ENCODE measurements at regions not wholly inside any gene's neighbourhood (a gene's known extent, or its start where the extent isn't known, plus 50 kb on each side); places are given as distances from the start of the nearest gene placed in this dataset.
A peak's percentile ranks its signal among the peaks of the same experiment; 100 is the strongest.

DNA sequence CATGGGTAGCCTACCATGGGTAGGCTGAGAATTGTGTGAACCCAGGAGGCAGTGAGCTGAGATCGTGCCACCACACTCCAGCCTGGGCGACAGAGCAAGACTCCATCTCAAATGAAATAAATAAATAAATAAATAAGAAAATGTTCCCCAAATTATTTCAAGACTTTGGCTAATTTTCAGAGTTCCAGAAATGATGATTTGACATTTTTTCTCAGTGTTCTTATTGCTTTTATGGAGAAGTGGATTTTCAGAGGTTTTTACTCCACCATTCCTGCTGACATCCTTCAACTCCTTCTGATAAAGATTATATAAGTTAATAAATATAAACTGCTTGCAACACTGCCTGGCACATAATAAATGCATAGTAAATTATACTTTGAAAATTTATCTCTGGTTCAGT, 80.4 kb upstream of the PRKCQ start:
- Mint-ChIP-seq H3K36me3 (peaks cover 6% of the 10 kb centered on the region), H3K27me3 (peaks cover 16% of the 10 kb centered on the region), H3K4me1 (peaks cover 6% of the 10 kb centered on the region), H3K4me3 (no peak overlapping the region), H3K9me3 (ENCODE audit: low read depth) (no peaks in the 10 kb centered on the region), H3K27ac (no peak overlapping the region)
- no peak for DNase-seq
- no peak for ATAC-seq
- CTCF ChIA-PET: interaction anchor here (1.0 to 2.4 kb wide), 3 partner anchors 10 to 214 kb away, joined by 4 to 6 read pairs (median 5); no protein-coding TSS in a partner anchor

DNA sequence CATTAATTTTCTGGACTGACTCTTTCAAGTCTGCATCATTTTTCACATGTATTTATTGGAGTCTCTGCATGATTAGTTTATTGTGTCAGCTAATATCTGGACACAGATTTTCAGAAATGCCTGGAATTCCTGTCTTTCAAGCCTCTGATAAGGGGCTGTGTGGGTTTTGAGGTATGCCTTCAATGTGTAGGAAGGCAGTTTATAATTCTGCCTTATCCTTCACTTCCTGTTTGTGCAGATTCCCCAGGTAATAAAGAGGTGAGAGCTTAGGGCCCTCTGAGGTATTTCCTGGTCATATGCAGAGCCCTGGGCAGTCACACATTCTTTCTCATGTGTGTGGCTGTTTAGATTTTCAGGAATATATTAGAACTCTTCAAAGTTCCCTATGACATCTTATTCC, 79.4 kb upstream of the PRKCQ start:
- ATAC-seq: no peak
- CTCF ChIA-PET: interaction anchor here (1.0 to 2.4 kb wide), 2 partner anchors 12 to 213 kb away, joined by 5 to 6 read pairs; no protein-coding TSS in a partner anchor

DNA sequence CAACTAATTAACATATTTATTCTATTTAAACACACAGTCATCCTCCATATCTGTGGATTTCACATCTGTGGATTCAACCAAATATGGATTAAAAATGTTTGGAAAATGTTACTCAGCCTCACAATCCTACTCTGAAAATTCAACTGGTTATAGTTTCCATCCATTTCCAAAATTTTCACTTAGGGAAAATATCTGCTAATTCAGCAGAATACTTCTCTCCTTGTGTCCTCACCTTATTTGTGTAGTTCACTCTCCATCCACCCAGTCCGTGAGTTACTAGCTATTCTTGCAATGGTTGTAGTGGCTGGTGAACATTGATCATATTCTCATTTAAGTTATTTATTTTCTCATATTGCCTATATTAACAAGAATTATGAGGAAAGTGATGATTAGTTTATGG, 77.6 kb upstream of the PRKCQ start:
- H3K4me3 Mint-ChIP-seq: no peak overlapping the region
- H3K27ac Mint-ChIP-seq: no peak overlapping the region
- H3K4me1 Mint-ChIP-seq: peaks cover 9% of the 10 kb centered on the region
- CTCF ChIA-PET: interaction anchor here (0.7 to 1.8 kb wide), 3 partner anchors 10 to 77 kb away, joined by 3 to 5 read pairs (median 4); no protein-coding TSS in a partner anchor
- peaks cover 4% of the 10 kb centered on the region for H3K36me3 Mint-ChIP-seq
- H3K9me3 Mint-ChIP-seq (ENCODE audit: low read depth): no peaks in the 10 kb centered on the region
- ATAC-seq: no peak
- H3K27me3 Mint-ChIP-seq: peaks cover 26% of the 10 kb centered on the region
- no peak for DNase-seq

More for the DNA sequence above, 79.4 kb upstream of the PRKCQ start:
- Mint-ChIP-seq H3K27ac (no peak overlapping the region), H3K27me3 (peaks cover 16% of the 10 kb centered on the region), H3K36me3 (peaks cover 6% of the 10 kb centered on the region), H3K9me3 (ENCODE audit: low read depth) (no peaks in the 10 kb centered on the region), H3K4me3 (no peak overlapping the region), H3K4me1 (peaks cover 4% of the 10 kb centered on the region)
- DNase-seq: no peak

DNA sequence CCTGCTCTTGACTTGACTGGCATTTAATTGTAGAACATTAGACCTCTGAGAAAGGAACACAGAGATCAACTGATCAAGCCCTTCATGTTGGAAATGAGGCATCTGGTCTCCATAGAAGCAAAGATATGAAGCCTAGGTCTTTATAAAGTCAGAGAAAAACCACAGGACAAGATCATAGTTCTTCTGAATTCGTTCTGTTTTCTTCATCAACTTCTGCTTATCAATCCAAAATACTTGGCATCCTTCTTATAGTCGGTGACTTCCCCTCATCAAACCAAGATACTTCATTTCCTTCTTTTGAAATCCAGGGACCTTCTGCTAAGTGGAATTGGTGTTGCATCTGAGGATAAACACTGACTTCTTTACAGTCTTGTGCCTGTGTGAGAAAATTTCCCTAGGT, 77.1 kb upstream of the PRKCQ start:
- Mint-ChIP-seq H3K27me3 (peaks cover 26% of the 10 kb centered on the region), H3K36me3 (peaks cover 4% of the 10 kb centered on the region), H3K4me3 (no peak overlapping the region), H3K9me3 (ENCODE audit: low read depth) (no peaks in the 10 kb centered on the region), H3K27ac (no peak overlapping the region), H3K4me1 (peaks cover 9% of the 10 kb centered on the region)
- ATAC-seq: no peak
- CTCF ChIA-PET: interaction anchor here (0.7 to 1.8 kb wide), 3 partner anchors 9 to 76 kb away, joined by 3 to 5 read pairs (median 4); no protein-coding TSS in a partner anchor
- no peak for DNase-seq

DNA sequence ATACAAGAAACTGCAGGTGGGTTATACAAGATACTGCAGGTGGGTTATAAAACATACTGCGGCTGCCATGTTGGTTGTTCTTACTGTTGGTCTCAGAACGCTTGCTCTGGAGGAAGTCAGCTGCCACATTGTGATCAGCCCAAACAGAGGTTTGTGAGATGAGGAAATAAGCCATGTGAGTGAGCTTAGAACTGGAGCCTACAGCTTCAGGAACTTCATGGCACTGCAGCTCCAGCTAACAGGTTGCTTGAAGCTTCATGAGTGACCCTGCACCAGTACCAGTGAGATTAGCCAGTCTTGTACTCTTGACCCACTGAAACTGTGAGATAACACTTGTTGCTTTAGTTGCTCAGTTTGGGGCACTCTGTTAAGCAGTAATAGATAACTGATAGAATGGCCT, 74.5 kb upstream of the PRKCQ start:
- H3K36me3 Mint-ChIP-seq: peaks cover 4% of the 10 kb centered on the region
- no peak for ATAC-seq
- DNase-seq: no peak
- peaks cover 26% of the 10 kb centered on the region for H3K27me3 Mint-ChIP-seq
- no peak overlapping the region for H3K4me3 Mint-ChIP-seq
- CTCF ChIA-PET: interaction anchor here (1.4 to 1.5 kb wide), 3 partner anchors 11 to 72 kb away, joined by 3 to 5 read pairs (median 4); no protein-coding TSS in a partner anchor
- no peaks in the 10 kb centered on the region for H3K9me3 Mint-ChIP-seq (ENCODE audit: low read depth)
- no peak overlapping the region for H3K27ac Mint-ChIP-seq
- H3K4me1 Mint-ChIP-seq: peaks cover 9% of the 10 kb centered on the region

DNA sequence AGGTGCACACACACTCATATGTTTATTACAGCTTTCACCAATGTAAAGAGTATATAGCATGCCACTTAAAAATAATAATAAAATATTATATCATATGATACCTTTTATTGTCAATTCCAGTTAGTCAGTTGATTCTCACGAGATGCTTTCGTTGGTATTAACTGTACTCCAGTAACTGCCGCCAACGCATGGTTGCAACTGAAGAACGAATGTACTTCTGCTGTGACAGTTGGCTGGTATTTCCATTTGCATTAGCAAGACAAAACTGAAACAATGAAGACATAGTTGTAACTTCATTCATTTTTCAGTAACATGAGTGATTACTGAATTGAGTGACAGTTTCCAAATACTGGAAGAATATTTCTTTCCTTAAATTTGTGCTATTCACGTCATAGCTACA, 70.5 kb upstream of the PRKCQ start:
- Mint-ChIP-seq H3K27ac (no peak overlapping the region), H3K36me3 (peaks cover 1% of the 10 kb centered on the region), H3K4me1 (peaks cover 26% of the 10 kb centered on the region), H3K27me3 (peaks cover 9% of the 10 kb centered on the region), H3K4me3 (no peak overlapping the region), H3K9me3 (ENCODE audit: low read depth) (no peaks in the 10 kb centered on the region)
- ATAC-seq (no peak), DNase-seq (no peak)
- CTCF ChIA-PET: interaction anchor here (1.0 to 1.3 kb wide), 2 partner anchors 16 to 205 kb away, joined by 3 read pairs; no protein-coding TSS in a partner anchor

DNA sequence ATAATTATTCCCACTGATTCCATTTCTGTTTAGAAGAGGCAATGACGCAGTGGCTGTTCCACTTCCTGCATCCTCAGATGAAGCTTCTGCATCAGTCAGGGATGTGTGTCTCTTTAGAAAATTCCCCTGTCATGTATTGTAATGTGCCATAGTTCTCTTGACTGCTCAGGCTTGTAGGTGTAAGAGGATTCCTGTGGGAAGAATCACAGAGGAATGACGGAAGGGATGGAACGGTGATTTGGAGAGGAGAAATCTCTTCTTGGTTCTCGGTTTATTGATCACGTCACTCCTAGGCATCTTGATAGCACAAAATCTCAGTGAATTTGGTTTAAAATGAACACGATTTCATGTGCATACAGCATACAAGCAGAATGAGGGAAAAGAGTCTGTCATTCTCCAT, 69.8 kb upstream of the PRKCQ start:
- DNase-seq (no peak), ATAC-seq (no peak)
- Mint-ChIP-seq H3K4me1 (peaks cover 32% of the 10 kb centered on the region), H3K4me3 (no peak overlapping the region), H3K36me3 (peaks cover 1% of the 10 kb centered on the region), H3K9me3 (ENCODE audit: low read depth) (no peaks in the 10 kb centered on the region), H3K27ac (no peak overlapping the region), H3K27me3 (peaks cover 9% of the 10 kb centered on the region)
- CTCF ChIA-PET: interaction anchor here (1.0 to 2.6 kb wide), 2 partner anchors 16 to 70 kb away, joined by 3 to 56 read pairs; partner anchors contain the start of gene PRKCQ

DNA sequence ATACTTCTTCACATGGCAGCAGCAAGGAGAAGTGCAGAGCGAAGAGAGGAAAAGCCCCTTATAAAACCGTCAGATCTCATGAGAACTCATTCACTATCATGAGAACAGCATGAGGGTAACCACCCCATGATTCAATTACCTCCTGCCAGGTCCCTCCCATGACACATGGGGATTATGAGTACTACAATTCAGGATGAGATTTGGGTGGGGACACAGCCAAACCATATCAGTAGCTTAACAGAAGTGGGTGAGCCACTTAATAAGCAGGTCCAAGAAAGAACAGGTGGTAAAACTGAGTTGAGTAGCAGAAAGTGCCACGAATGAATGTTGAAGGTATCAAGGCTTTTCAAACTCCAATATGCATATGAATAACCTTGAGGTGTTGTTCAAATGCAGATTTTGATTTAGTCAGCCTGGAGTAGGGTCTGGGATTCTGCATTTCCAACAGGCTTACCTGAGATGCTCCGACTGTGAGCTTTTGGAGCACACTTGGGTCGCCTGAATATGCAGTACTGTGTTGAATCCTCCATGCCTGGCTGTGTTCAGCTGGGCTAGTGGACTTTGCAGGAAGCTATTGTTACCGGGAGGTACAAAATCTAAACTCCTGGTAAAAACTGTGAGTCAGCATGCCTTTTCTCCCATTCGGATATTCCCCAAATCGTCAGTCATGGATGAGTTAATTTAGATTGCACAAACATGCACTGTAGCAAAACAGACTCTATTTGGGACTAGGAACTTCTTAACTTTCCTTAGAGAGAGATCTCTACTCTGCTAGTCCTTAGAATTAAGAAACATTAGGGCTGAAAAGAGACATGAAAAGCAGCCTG, 69.0 kb upstream of the PRKCQ start:
- H3K27ac Mint-ChIP-seq: no peak overlapping the region
- H3K27me3 Mint-ChIP-seq: peaks cover 9% of the 10 kb centered on the region
- no peak overlapping the region for H3K4me3 Mint-ChIP-seq
- peaks cover 1% of the 10 kb centered on the region for H3K36me3 Mint-ChIP-seq
- ATAC-seq: no peak
- DNase-seq: no peak
- peaks cover 37% of the 10 kb centered on the region for H3K4me1 Mint-ChIP-seq
- H3K9me3 Mint-ChIP-seq (ENCODE audit: low read depth): no peaks in the 10 kb centered on the region
- CTCF ChIA-PET: interaction anchor here (1.0 to 2.6 kb wide), 9 partner anchors 9 to 175 kb away, joined by 3 to 56 read pairs (median 4); partner anchors contain the start of gene PRKCQ

DNA sequence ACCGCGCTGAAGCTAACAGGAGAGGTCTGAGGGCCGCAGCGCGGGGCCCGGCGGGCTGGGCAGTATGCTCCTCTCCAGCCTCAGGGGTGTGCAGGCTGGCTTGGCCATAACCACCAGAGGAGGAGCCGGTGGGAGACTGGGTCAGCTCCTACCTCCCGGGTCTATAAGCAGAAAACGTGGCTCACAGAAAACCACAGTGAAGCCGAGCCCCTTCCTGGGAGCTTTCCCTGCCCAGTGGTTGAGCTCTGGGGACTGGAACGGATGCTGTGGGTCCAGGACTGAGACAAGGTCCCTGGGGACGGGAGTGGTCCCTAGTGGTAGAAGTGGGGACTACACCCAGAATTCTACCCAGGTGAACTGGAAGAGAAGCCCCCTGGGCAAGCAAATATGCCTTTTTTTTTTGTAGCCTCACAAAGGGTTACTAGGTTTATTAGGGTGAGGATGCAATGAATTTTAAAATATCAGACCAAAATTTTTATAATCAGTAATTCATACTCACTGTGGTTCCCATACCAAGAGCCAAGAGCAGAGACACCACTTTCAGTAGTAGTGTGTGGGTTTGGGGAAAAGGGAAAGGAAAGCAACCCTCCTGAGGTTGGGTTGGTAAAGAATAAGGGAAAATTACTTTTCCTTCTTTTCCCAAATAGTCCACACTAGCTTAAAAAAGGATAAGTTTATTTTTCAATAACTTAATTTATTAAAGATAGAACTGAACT, 67.9 kb upstream of the PRKCQ start:
- Mint-ChIP-seq H3K27ac (no peak overlapping the region), H3K36me3 (peaks cover 1% of the 10 kb centered on the region), H3K27me3 (no peaks in the 10 kb centered on the region), H3K9me3 (ENCODE audit: low read depth) (no peaks in the 10 kb centered on the region), H3K4me3 (no peak overlapping the region), H3K4me1 (peaks cover 43% of the 10 kb centered on the region)
- DNase-seq (peak; percentile 85), ATAC-seq (peak; percentile 87)
- CTCF ChIA-PET: interaction anchor here (0.6 to 2.6 kb wide), 36 partner anchors 8 to 763 kb away, joined by 3 to 56 read pairs (median 4); partner anchors contain the start of genes PRKCQ and SFMBT2

DNA sequence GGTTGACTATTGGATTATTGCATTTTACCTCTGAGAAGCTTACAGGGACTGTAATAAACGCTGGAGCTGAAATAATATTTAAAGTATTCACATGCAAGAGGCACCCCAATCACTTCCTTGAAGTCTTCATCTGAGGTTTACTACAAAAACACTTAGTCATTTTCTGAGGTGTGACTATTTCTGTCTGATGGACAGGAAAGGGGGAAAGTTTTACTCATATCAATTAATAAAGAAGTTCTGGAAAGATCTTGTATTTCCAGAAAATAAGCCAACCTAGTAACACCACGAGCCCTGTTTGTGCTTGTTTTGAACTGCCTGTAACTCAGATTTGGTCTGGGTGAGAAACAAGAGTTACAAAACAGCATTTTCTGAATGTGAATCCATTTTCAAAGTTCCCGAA, 63.9 kb upstream of the PRKCQ start:
- ATAC-seq (peak; percentile 62), DNase-seq (no peak)
- H3K27me3 Mint-ChIP-seq: no peaks in the 10 kb centered on the region
- H3K27ac Mint-ChIP-seq: peak overlapping the region; percentile 68
- CTCF ChIA-PET: interaction anchor here (1.0 to 3.5 kb wide), 9 partner anchors 10 to 228 kb away, joined by 3 to 12 read pairs (median 4); partner anchors contain the start of gene PRKCQ
- no peak overlapping the region for H3K4me3 Mint-ChIP-seq
- peaks cover 50% of the 10 kb centered on the region for H3K4me1 Mint-ChIP-seq
- peaks cover 3% of the 10 kb centered on the region for H3K9me3 Mint-ChIP-seq (ENCODE audit: low read depth)
- H3K36me3 Mint-ChIP-seq: peaks cover 3% of the 10 kb centered on the region

DNA sequence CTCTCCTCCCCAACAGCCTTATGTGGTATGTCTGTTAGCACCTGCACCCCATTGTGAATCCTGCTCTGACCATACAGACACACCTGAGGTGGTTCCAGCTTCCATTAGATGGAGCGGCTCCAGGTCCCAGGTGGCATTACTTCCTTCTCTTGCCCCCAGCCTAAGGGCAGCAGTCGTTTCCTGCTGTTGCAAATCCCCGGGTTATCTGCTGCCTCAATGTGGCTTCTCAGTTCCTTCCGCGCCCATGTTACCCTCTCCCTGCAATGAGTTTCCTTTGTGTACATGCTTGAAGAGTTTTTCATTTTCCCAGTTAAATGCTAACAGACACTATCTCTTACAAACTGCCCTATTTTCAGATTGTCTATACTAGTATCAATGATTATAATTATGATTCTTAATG, 62.8 kb upstream of the PRKCQ start:
- ATAC-seq (peak; percentile 27), DNase-seq (no peak)
- CTCF ChIA-PET: interaction anchor here (1.5 to 3.5 kb wide), 5 partner anchors 25 to 60 kb away, joined by 4 to 12 read pairs (median 8); no protein-coding TSS in a partner anchor

DNA sequence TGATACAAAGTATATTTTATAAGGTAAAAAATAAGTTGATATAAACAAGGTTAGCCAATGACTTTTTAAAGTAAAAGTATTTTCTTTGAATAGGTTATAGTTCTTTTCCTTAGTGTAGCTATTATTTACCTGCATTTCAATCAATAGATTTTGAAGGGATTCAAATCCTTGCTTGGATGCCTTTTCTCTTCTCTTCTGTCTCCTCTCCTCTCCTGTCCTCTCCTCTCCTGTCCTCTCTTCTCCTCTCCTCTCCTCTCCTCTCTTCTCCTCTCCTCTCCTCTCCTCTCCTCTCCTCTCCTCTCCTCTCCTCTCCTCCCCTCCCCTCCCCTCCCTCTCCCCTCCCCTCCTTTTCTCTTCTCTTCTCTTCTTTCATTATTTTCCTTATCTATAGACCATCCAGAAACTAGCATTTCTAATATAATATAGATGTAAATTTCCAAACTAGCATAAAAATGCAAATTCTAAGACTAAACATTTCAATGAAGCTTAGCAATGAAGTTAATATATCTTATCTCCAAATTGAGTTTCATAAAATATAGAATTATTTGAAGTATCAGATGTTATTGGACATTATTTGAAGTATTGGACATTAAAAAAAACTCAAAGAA, 60.5 kb upstream of the PRKCQ start:
- Mint-ChIP-seq H3K9me3 (ENCODE audit: low read depth) (peaks cover 3% of the 10 kb centered on the region), H3K27ac (no peak overlapping the region), H3K4me3 (no peak overlapping the region), H3K27me3 (no peaks in the 10 kb centered on the region), H3K36me3 (peaks cover 3% of the 10 kb centered on the region), H3K4me1 (peaks cover 51% of the 10 kb centered on the region)
- DNase-seq: no peak
- CTCF ChIA-PET: interaction anchor here (0.7 to 1.9 kb wide), 2 partner anchors 8 to 60 kb away, joined by 3 to 5 read pairs; partner anchors contain the start of gene PRKCQ
- ATAC-seq: no peak

More for the DNA sequence above, 62.8 kb upstream of the PRKCQ start:
- Mint-ChIP-seq H3K4me1 (peaks cover 46% of the 10 kb centered on the region), H3K4me3 (no peak overlapping the region), H3K36me3 (peaks cover 3% of the 10 kb centered on the region), H3K27me3 (no peaks in the 10 kb centered on the region), H3K9me3 (ENCODE audit: low read depth) (peaks cover 3% of the 10 kb centered on the region), H3K27ac (peak overlapping the region; percentile 72)

All from activated CD8-positive, alpha-beta memory T cell treated with anti-CD3 and anti-CD28 coated beads, Interleukin-2, amount 10 ng/mL, durations not matched to agents 7 days and 5 days (primary cell).